ENCODE measurements at regions not wholly inside any gene's neighbourhood (a gene's known extent, or its start where the extent isn't known, plus 50 kb on each side); places are given as distances from the start of the nearest gene placed in this dataset.

GRCh38 chr16:85462714-85463611 lies 150.2 kb upstream of the GSE1 start:
- no peak for DNase-seq

GRCh38 chr16:85463672-85464382 lies 149.3 kb upstream of the GSE1 start:
- no peak for DNase-seq

DNA sequence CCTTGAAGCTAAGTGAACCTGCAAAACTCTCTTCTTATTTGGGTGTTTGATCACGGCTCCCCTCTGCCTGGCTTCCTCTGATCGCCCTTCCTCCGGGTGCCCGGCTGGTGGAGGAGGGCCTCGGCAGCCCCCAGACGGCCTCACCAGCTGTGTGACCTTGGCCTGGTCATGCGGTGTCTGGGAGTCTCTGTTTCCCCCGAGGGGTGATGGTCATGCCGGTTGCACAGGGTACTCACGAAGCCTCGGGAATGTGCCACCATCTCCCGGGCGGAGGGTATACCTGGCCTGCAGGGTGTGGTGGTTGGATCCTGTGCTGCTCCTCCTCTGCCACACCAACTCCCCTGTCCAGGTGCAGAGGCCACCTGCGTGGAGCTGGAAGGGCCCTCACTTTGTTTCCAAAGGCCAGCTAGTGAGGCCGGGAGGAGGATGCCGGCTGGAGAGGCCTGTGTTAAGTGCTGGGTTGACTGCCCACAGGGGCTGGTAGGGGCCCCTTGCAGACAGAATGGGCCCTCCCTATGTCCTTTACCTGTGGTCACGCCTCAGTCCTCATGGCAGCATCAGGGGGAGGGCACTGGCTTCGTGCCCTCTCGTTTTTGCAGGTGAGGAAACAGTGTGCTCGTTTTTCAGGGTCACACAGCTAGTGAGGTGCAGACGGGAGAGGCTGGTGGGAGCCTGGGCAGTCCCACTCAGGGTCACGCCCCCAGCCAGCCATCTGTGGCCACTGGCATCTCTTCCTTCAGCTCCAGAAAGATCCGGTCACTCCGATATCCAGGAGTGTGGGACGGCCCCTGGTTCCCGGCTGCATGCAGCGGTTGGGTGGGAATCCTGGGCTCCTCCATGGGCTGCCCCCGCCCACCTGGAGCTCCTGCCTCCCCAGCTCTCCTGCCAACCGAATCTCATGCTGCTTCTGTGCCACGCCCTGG lies 148.5 kb upstream of the GSE1 start:
- DNase-seq: no peak

GRCh38 chr16:85465328-85466303 lies 147.5 kb upstream of the GSE1 start:
- DNase-seq: no peak

DNA sequence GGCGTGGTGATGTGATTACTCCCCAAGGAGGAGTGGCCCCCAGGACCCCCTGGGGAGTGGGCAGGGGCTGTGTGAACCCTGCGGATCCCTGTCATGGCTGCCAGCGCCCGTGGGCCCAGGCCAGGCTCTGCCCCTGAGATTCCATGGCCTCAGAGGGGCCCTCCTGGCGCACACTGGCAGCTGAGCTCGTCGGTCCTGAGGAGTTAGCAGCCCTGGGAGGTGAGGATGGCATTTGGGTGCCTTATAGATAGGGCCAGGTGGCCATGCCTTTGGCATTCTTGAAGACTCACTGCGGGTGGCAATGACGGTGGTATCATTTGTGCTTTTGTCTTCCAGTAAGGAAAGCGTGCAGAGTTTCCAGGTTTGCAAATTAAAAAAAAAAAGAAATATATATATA lies 146.8 kb upstream of the GSE1 start:
- DNase-seq: no peak

DNA sequence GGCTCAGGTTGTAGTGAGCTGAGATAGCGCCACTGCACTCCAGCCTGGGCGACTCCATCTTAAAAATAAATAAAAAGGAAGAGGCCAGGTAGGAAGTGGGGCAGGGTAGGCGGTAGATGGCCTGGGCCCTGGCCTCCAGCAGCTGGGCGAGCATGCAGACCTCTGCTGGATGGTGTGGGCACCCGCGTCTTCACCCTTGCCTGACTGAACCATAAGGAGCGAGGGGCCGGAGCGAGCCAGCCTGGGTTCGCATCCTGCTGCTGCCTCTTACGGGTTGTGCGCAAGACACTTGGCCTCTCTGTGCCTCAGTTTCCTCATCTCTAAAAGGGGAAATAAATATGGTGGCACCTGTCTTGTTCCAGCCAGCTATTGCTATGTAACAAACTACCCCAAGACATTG lies 146.1 kb upstream of the GSE1 start:
- DNase-seq: no peak

GRCh38 chr16:85469929-85470590 lies 143.1 kb upstream of the GSE1 start:
- DNase-seq: no peak

GRCh38 chr16:85470873-85471272 lies 142.2 kb upstream of the GSE1 start:
- DNase-seq: no peak

DNA sequence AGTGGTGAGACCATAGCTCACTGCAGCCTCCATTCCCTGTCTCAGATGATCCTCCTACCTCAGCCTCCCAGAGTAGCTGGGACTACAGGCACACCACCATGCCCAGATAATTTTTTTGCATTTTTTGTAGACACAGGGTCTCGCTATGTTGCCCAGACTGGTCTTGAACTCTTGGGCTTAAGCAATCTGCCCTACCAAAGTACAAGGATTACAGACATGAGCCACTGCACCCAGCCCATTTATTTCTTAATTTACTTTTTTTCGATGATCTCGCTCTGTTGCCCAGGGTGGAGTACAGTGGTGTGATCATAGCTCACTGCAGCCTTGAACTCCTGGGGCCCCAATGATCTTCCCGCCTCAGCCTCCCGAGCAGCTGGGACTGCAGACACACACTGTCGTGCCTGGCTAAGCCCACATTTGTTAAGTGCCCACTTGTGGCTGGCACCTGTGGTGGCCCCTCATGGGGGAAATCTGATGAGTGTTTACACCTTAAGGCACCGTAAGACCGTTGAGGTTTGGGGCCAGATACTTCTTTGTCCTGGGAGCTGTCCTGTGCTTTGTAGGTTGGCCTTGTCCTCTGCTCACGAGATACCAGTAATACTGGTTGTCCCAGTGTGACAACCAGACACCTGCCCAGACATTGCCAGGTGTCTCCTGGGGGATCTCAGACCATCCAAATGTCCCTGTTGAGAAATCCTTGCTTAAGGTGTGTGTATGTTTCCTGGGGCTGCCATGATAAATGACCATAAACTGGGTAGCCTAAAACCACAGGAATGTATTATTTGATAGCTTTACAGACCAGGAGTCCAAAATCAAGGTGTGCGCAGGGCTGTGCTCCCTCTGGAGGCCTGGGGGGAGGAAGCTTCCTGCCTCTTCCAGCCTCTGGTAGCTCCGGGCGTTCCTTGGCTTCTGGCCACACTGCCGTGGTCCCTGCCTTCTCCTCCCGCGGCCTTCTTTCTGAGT lies 141.4 kb upstream of the GSE1 start:
- DNase-seq: no peak

DNA sequence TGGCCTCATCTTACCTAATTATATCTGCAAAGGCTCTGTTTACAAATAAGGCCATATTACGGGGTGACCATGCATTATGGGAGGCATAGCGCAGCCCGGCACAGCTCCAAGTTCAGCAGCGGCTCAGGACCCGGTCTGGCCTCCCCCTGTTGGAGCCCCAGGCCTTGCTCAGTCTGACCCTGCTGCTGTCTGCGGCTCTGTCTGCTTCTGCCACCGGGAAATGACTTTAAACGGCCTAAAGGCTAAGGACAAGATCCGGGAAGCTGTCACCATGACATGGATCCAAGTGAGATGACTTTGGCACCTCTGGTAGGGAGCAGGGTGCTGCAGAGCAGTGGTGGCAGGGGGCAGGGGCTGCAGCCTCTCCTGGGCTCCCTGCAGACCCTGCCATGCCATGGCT lies 140.6 kb upstream of the GSE1 start:
- no peak for DNase-seq

DNA sequence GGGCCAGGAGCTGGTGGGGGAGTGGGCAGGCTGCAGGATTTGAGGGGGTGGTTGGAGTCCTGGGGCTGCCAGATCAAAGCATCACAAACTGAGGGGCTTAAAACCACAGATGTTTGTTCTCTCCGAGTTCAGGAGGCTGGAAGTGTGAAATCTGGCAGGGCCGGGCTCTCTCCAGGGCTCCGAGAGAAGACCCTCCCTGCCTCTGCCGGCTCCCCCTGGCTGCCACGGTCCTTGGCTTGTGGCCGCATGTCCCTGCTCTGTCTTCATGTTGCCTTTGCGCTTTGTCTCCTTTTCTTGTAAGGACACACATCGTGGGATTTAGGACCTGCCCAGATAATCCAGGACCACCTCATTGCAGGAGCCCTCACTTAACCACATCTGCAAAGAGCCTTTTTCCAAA lies 139.8 kb upstream of the GSE1 start:
- no peak for DNase-seq

DNA sequence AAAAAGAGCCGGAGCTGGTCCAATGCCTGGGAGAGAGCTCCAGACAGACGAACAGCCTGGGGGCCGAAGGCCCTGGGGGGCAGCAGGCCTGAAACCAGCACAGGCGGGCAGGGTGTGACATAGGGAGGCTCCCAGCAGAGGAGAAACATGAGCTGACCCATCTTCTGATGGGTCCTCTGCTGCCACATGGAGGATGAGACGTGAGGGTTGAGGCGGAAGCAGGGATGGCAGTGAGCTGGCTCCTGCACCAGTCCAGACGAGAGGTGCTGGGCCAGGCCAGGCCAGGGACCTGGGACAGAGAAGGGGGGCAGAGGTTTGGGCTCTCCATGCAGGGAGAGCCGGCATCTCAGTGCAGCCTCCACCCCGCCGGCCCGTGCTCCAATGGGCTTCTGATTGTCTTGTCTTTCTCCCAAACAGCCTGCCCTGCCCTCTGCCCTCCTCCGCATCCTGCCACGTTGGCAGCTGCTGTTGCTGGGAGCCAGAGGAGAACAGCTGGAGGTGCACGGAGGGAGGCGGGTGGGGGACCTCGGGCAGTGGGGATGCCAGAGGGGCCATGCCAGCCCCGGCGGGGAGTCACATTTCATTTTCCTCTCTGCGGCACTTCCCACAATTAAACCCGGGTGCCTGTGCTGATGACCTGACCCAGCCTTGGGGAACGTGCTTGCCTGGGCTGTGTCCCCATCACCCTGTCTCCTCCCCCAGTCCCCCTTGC lies 139.1 kb upstream of the GSE1 start:
- DNase-seq: no peak

GRCh38 chr16:85474621-85475217 lies 138.4 kb upstream of the GSE1 start:
- DNase-seq: no peak

- no peak for DNase-seq
Observed at GRCh38 chr16:85475233-85475632, 137.9 kb upstream of the GSE1 start.

GRCh38 chr16:85475691-85476300 lies 137.3 kb upstream of the GSE1 start:
- no peak for DNase-seq

DNA sequence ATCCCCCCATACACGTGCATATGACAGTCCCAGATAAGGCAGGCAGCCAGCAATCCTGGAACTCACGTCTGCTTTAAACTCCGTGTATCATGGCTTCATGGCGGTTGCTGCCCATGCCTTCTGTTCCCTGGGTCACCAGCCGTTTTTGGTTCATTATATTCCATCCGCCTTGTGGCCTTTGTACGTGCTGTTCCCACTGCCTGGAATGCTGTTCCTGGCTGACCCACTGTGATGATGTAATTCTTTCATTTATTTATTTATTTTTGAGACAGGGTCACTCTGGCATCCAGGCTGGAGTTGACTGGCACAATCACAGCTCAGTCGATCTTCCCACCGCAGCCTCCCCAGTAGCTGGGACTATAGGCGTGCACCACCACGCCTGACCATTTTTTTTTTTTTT lies 136.7 kb upstream of the GSE1 start:
- DNase-seq: no peak

GRCh38 chr16:85477801-85478363 lies 135.2 kb upstream of the GSE1 start:
- DNase-seq: no peak
